Small intestine (tissue), 7 donors: ENCODE measurements at regions not wholly inside any gene's neighbourhood (a gene's known extent, or its start where the extent isn't known, plus 50 kb on each side); places are given as distances from the start of the nearest gene placed in this dataset.

Source experiments
- DNase-seq, 2 donors: peaks; one replicate each; pipeline versions ENCODE4 v3.0.0 to v3.0.0-alpha.2; 2013
- FAIRE-seq: peaks from 2 replicates; lab custom pipeline; 2012; peaks lifted over from hg19 to GRCh38; lab: Jason Lieb, UNC
- H3K27ac ChIP-seq, 3 donors: one replicate each; pipeline ENCODE4 v1.5.1; 2013; ENCODE audit warnings: low read length in 2 of 3, mild to moderate bottlenecking in 2 of 3, control low read depth in 1 of 3, inconsistent platforms in 1 of 3, low read depth in 1 of 3, moderate library complexity in 1 of 3
- H3K27me3 ChIP-seq, 3 donors: one replicate each; pipeline ENCODE4 v1.6.1; 2013; ENCODE audit warnings: low read length in 3 of 3, inconsistent platforms in 1 of 3; ENCODE audit not compliant: control insufficient read depth in 3 of 3, insufficient read depth in 3 of 3
- H3K36me3 ChIP-seq, 3 donors: one replicate each; pipeline ENCODE4 v1.6.1; 2013; ENCODE audit warnings: low read length in 3 of 3, inconsistent platforms in 1 of 3, low read depth in 1 of 3, mild to moderate bottlenecking in 1 of 3, moderate library complexity in 1 of 3; ENCODE audit not compliant: control insufficient read depth in 3 of 3, insufficient read depth in 2 of 3
- H3K4me1 ChIP-seq, 3 donors: one replicate each; pipeline ENCODE4 v1.6.1; 2013; ENCODE audit warnings: low read length in 2 of 3, inconsistent platforms in 1 of 3, low read depth in 1 of 3, mild to moderate bottlenecking in 1 of 3, moderate library complexity in 1 of 3; ENCODE audit not compliant: control insufficient read depth in 3 of 3, insufficient read depth in 2 of 3
- H3K4me3 ChIP-seq, 3 donors: one replicate each; pipeline ENCODE4 v1.5.1; 2013; ENCODE audit warnings: low read length in 3 of 3, control low read depth in 1 of 3, inconsistent platforms in 1 of 3, low read depth in 1 of 3, mild to moderate bottlenecking in 1 of 3, moderate library complexity in 1 of 3
- H3K9me3 ChIP-seq, 2 donors: one replicate each; pipeline ENCODE4 v1.6.1; 2013; ENCODE audit warnings: low read depth in 1 of 2, low read length in 1 of 2; ENCODE audit not compliant: control insufficient read depth in 2 of 2, insufficient read depth in 1 of 2
- WGBS, 3 donors: extraction: QIAGEN DNeasy Blood & Tissue Kit; methylation state at CpG; one replicate each; pipeline ENCODE4 v1.1.7; 2013; 5-methylcytosine and 5-hydroxymethylcytosine counted together
- donor health status: healthy with polysubstance abuse.
- donor health status: control.
- donor health status: control.
- donor health status: Bipolar disorder and iron deficiency.
- donor health status: healthy.

GRCh38 chr20:10788877-10789276 lies 115.1 kb upstream of the JAG1 start:
- DNase-seq: no peak
- no peak for FAIRE-seq
- 89 to 97% (median 92%) methylated on average over 4 of the region's 4 CpGs for WGBS, 3 donors

GRCh38 chr20:10789386-10789785 lies 115.6 kb upstream of the JAG1 start:
- FAIRE-seq: no peak
- no peak for DNase-seq
- H3K4me1 ChIP-seq: peaks cover 0 to 1% (median 0%) of the 10 kb centered on the region in 3 donors

More at GRCh38 chr20:10788877-10789276, 115.1 kb upstream of the JAG1 start:
- peaks cover 0 to 5% (median 0%) of the 10 kb centered on the region in 3 donors for H3K4me1 ChIP-seq
- H3K27ac ChIP-seq: no peak overlapping the region
- no peaks in the 10 kb centered on the region for H3K27me3 ChIP-seq
- no peak overlapping the region for H3K4me3 ChIP-seq
- H3K36me3 ChIP-seq: no peaks in the 10 kb centered on the region
- H3K9me3 ChIP-seq: no peaks in the 10 kb centered on the region

GRCh38 chr20:10790013-10790412 lies 116.2 kb upstream of the JAG1 start:
- H3K36me3 ChIP-seq: no peaks in the 10 kb centered on the region
- H3K4me1 ChIP-seq: no peaks in the 10 kb centered on the region
- WGBS, 3 donors: 78 to 88% (median 80%) methylated on average over 8 of the region's 8 CpGs
- no peak for FAIRE-seq
- no peaks in the 10 kb centered on the region for H3K9me3 ChIP-seq
- DNase-seq: no peak
- H3K27ac ChIP-seq: no peak overlapping the region
- H3K4me3 ChIP-seq: no peak overlapping the region
- H3K27me3 ChIP-seq: no peaks in the 10 kb centered on the region

More at GRCh38 chr20:10789386-10789785, 115.6 kb upstream of the JAG1 start:
- H3K27me3 ChIP-seq: no peaks in the 10 kb centered on the region
- H3K4me3 ChIP-seq: no peak overlapping the region
- WGBS, 3 donors: 83 to 95% (median 93%) methylated on average over 1 of the region's 1 CpG
- no peak overlapping the region for H3K27ac ChIP-seq
- H3K36me3 ChIP-seq: no peaks in the 10 kb centered on the region
- no peaks in the 10 kb centered on the region for H3K9me3 ChIP-seq

GRCh38 chr20:10792291-10792690 lies 118.5 kb upstream of the JAG1 start:
- Histone ChIP-seq H3K9me3 (no peaks in the 10 kb centered on the region), H3K27me3 (no peaks in the 10 kb centered on the region), H3K4me1 (no peaks in the 10 kb centered on the region), H3K4me3 (no peak overlapping the region), H3K27ac (no peak overlapping the region), H3K36me3 (no peaks in the 10 kb centered on the region)
- FAIRE-seq (no peak), DNase-seq (no peak)
- WGBS, 3 donors: 69 to 80% (median 77%) methylated on average over 3 of the region's 3 CpGs

- 90 to 92% (median 90%) methylated on average over 16 of the region's 16 CpGs for WGBS, 3 donors
- Histone ChIP-seq H3K36me3 (no peaks in the 10 kb centered on the region), H3K9me3 (no peaks in the 10 kb centered on the region), H3K27ac (no peak overlapping the region), H3K4me3 (no peak overlapping the region), H3K4me1 (no peaks in the 10 kb centered on the region), H3K27me3 (no peaks in the 10 kb centered on the region)
- FAIRE-seq: no peak
- no peak for DNase-seq
Observed at GRCh38 chr20:10793766-10794165, 120.0 kb upstream of the JAG1 start.

GRCh38 chr20:10794765-10795164 lies 121.0 kb upstream of the JAG1 start:
- DNase-seq (no peak), FAIRE-seq (no peak)
- Histone ChIP-seq H3K4me1 (no peaks in the 10 kb centered on the region), H3K4me3 (no peak overlapping the region), H3K27me3 (no peaks in the 10 kb centered on the region), H3K27ac (no peak overlapping the region), H3K36me3 (no peaks in the 10 kb centered on the region), H3K9me3 (no peaks in the 10 kb centered on the region)
- 83 to 94% (median 94%) methylated on average over 3 of the region's 3 CpGs for WGBS, 3 donors

- Histone ChIP-seq H3K27ac (no peak overlapping the region), H3K27me3 (no peaks in the 10 kb centered on the region), H3K4me3 (no peak overlapping the region), H3K9me3 (no peaks in the 10 kb centered on the region), H3K4me1 (no peaks in the 10 kb centered on the region), H3K36me3 (no peaks in the 10 kb centered on the region)
- FAIRE-seq (no peak), DNase-seq (no peak)
- 60 to 73% (median 60%) methylated on average over 11 of the region's 11 CpGs for WGBS, 3 donors
Observed at GRCh38 chr20:10795286-10796026, 121.7 kb upstream of the JAG1 start.

- no peaks in the 10 kb centered on the region for H3K36me3 ChIP-seq
- 78 to 86% (median 85%) methylated on average over 3 of the region's 3 CpGs for WGBS, 3 donors
- H3K9me3 ChIP-seq: no peaks in the 10 kb centered on the region
- H3K4me1 ChIP-seq: no peaks in the 10 kb centered on the region
- H3K4me3 ChIP-seq: no peak overlapping the region
- DNase-seq (no peak), FAIRE-seq (no peak)
- no peaks in the 10 kb centered on the region for H3K27me3 ChIP-seq
- H3K27ac ChIP-seq: no peak overlapping the region
Observed at GRCh38 chr20:10798811-10799210, 125.0 kb upstream of the JAG1 start.

- 69 to 85% (median 77%) methylated on average over 2 of the region's 2 CpGs for WGBS, 3 donors
- Histone ChIP-seq H3K9me3 (no peaks in the 10 kb centered on the region), H3K27ac (no peak overlapping the region), H3K36me3 (no peaks in the 10 kb centered on the region), H3K4me3 (no peak overlapping the region), H3K4me1 (no peaks in the 10 kb centered on the region), H3K27me3 (no peaks in the 10 kb centered on the region)
- no peak for DNase-seq
- FAIRE-seq: no peak
Observed at GRCh38 chr20:10799735-10800134, 125.9 kb upstream of the JAG1 start.
